Epithelial cell of esophagus (primary cell): ENCODE measurements at regions not wholly inside any gene's neighbourhood (a gene's known extent, or its start where the extent isn't known, plus 50 kb on each side); places are given as distances from the start of the nearest gene placed in this dataset.

Experiments
- DNase-seq: peaks from one replicate; pipeline ENCODE4 v3.0.0; 2010; ENCODE audit warnings: low read depth
- H3K4me3 ChIP-seq: 2 replicates; pipeline ENCODE4 v1.5.1; 2011; ENCODE audit warnings: mild to moderate bottlenecking, low read length, control low read depth
- CTCF ChIP-seq: IDR thresholded peaks from 2 replicates; pipeline ENCODE4 v1.5.1; 2011; ENCODE audit warnings: low read depth, mild to moderate bottlenecking, low read length, control low read depth, inconsistent platforms; ENCODE audit not compliant: insufficient read depth; ENCODE audit errors: missing control alignments

DNA sequence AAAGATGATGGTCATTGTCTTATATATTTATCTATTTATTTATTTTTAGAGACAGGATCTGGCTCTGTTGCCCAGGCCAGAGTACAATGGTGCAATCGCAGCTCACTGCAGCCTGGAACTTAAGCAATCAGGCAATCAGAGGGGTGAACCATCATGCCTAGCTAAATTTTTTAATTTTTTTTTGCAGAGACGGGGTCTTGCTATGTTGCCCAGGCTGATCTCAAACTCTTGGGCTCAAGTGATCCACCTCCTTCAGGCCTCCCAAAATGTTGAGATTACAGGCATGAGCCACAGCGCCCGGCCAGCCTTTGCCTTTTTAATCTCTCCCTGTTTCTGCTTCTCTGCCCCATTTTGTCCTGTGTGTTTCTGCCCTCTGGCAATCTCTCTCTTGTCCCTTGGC is 102.2 kb downstream of the NCR2 start:
- TF ChIP-seq CTCF: no peak
- H3K4me3 ChIP-seq: no peak overlapping the region
- no peak for DNase-seq

GRCh38 chr6:41438746-41439145 is 103.3 kb downstream of the NCR2 start:
- no peak for DNase-seq
- no peak overlapping the region for H3K4me3 ChIP-seq
- no peak for TF ChIP-seq CTCF

DNA sequence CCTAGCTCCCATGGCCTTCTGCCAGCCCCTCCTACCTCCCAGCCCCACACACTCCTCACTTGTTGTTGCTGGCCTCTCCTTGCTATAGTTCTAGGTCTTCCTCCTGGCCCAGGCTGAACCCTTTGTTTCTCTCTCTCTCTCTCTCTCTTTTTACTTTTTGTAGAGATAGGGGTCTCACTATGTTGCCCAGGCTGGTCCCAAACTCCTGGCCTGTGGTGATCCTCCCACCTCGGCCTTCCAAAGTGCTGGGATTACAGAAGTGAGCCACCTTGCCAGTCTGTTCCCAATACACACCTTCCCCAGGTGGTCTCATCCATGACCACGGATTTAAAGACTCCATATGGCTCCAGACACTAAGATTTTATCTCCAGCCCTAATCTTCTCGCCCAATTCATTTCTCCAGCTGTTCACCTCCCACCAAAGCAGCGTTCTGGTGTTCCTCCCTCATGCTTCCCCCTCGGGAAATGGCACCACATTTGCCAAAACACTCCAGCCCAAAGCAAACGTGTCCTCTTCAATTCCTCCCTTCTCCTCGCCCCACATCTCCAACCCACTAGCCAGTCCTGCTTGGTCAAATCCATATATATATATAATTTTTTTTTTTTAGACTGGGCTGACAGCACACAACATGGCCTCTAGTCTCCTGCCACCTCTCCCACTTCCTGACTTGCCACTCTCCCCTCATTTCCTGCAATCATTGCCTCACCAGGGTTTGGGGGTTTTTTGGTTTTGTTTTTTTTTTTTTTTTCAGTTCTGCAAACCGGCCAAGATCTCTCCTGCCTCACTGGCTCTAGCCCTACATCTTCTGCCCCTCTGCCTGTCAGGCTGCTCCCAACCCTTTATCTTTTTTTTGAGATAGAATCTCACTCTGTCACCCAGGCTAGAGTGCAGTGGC is 104.4 kb downstream of the NCR2 start:
- no peak overlapping the region for H3K4me3 ChIP-seq
- DNase-seq: no peak
- TF ChIP-seq CTCF: no peak

DNA sequence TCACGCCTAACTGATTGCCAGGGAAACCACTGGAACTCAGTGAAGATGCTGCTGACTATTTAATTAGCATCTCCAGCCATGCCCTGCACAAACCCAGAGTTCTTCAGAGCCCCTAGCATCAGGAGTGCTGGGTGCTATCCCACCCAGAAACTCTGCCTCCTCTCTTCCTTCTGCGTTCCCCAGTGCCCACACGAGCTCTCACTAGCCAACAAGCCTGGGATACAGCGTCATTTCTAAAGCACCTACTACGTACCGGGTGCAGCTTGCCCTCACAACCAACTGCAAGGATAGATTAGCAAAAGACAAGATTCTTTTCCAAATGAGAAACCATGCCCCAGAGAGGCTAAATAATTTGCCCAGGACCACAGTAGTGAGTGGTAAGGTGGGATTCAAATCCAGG is 105.2 kb upstream of the FOXP4 start:
- H3K4me3 ChIP-seq: no peak overlapping the region
- DNase-seq: no peak
- TF ChIP-seq CTCF: no peak

GRCh38 chr6:41441598-41442351 is 104.4 kb upstream of the FOXP4 start:
- no peak for DNase-seq
- TF ChIP-seq CTCF: no peak
- H3K4me3 ChIP-seq: no peak overlapping the region

DNA sequence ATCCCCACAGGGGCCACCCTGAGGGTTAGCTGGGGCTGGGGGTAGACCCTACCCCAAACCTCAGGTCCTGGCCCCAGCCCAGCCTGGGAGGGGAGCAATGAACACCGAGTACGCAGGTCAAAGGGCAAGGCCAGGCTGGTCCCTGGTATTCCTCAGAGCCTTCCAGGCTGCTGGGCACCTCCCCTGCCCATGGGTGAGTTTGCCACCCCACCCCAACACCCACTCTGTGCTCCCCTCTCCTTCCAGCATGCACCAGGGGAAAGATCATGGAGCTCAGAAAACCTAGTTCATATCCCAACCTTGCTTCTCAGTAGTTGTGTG is 103.9 kb upstream of the FOXP4 start:
- DNase-seq: no peak
- no peak for TF ChIP-seq CTCF

More for the DNA sequence above, 103.9 kb upstream of the FOXP4 start:
- no peak overlapping the region for H3K4me3 ChIP-seq
